WTC11 (cell line): ENCODE measurements at regions not wholly inside any gene's neighbourhood (a gene's known extent, or its start where the extent isn't known, plus 50 kb on each side); places are given as distances from the start of the nearest gene placed in this dataset.

Experiments
- ATAC-seq: fragments of 200-7000 bp; cut with Tn5 transposase; 2 replicates; pipeline ENCODE4 v1.10.0; 2021; ENCODE audit warnings: mild to moderate bottlenecking, moderate library complexity
- CTCF ChIA-PET: fragments of 300-600 bp; sonication (Branson Sonifier 250); formaldehyde crosslinking; loops from one replicate; lab custom pipeline; 2021; ENCODE audit warnings: antibody characterized with exemption; lab: Charles Lee
- POLR2A ChIA-PET: fragments of 350-600 bp; sonication (Branson Sonifier 250); formaldehyde crosslinking; loops from one replicate; lab custom pipeline; 2021; ENCODE audit warnings: antibody characterized with exemption; lab: Charles Lee
- DNase-seq: peaks from one replicate; pipeline ENCODE4 v3.0.0; 2021; ENCODE audit warnings: low spot score
- H3K27ac Mint-ChIP-seq: 2 replicates; pipeline ENCODE4 v1.8.0; 2021; ENCODE audit warnings: mixed read lengths
- H3K27me3 Mint-ChIP-seq: 2 replicates; pipeline ENCODE4 v1.8.0; 2021; ENCODE audit warnings: low read depth, mild to moderate bottlenecking, moderate library complexity, mixed read lengths
- H3K36me3 Mint-ChIP-seq: 2 replicates; pipeline ENCODE4 v1.8.0; 2021; ENCODE audit warnings: mixed read lengths
- H3K4me1 Mint-ChIP-seq: 2 replicates; pipeline ENCODE4 v1.8.0; 2022; ENCODE audit warnings: mixed read lengths
- H3K4me3 Mint-ChIP-seq: 2 replicates; pipeline ENCODE4 v1.8.0; 2021; ENCODE audit warnings: mild to moderate bottlenecking, moderate library complexity, mixed read lengths
- H3K9me3 Mint-ChIP-seq: 2 replicates; pipeline ENCODE4 v1.8.0; 2021; ENCODE audit warnings: mixed read lengths
- AR ChIP-seq: fragments of 250-450 bp; sonication (Bioruptor Pico); IDR thresholded peaks from 2 replicates; pipeline ENCODE4 v1.9.0; 2021; ENCODE audit warnings: mild to moderate bottlenecking
- ATF3 ChIP-seq: sonication (generic); formaldehyde crosslinking; conservative IDR thresholded peaks from 2 replicates; pipeline ENCODE4 v1.8.1; 2022; ENCODE audit warnings: mild to moderate bottlenecking, missing genetic modification reagents
- ESRRA ChIP-seq: sonication (generic); formaldehyde crosslinking; IDR thresholded peaks from 2 replicates; pipeline ENCODE4 v1.8.1; 2022; ENCODE audit warnings: mild to moderate bottlenecking, missing genetic modification reagents, borderline replicate concordance
- FOXP1 ChIP-seq: sonication (generic); formaldehyde crosslinking; IDR thresholded peaks from 2 replicates; pipeline ENCODE4 v1.8.0; 2022; ENCODE audit warnings: missing genetic modification reagents, mild to moderate bottlenecking, moderate library complexity, borderline replicate concordance
- GABPB1 ChIP-seq: sonication (generic); formaldehyde crosslinking; IDR thresholded peaks from 2 replicates; pipeline ENCODE4 v1.8.1; 2023; ENCODE audit warnings: mild to moderate bottlenecking, missing genetic modification reagents
- GTF2I ChIP-seq: fragments of 250-450 bp; sonication (Bioruptor Pico); conservative IDR thresholded peaks from 2 replicates; pipeline ENCODE4 v1.4.0; 2021; ENCODE audit warnings: mild to moderate bottlenecking
- HMGA2 ChIP-seq: fragments of 250-450 bp; sonication (Bioruptor Pico); IDR thresholded peaks from 2 replicates; pipeline ENCODE4 v1.4.0; 2021; ENCODE audit warnings: mild to moderate bottlenecking, moderate library complexity
- IRF2 ChIP-seq: sonication (generic); formaldehyde crosslinking; IDR thresholded peaks from 2 replicates; pipeline ENCODE4 v1.8.0; 2022; ENCODE audit warnings: low read depth, missing genetic modification reagents, borderline replicate concordance
- JUN ChIP-seq: sonication (generic); formaldehyde crosslinking; IDR thresholded peaks from 2 replicates; pipeline ENCODE4 v1.8.0; 2023; ENCODE audit warnings: mild to moderate bottlenecking, missing genetic modification reagents
- KAT7 ChIP-seq: sonication (generic); formaldehyde crosslinking; IDR thresholded peaks from 2 replicates; pipeline ENCODE4 v1.8.1; 2023; ENCODE audit warnings: missing genetic modification reagents, mild to moderate bottlenecking, borderline replicate concordance
- MXD4 ChIP-seq: fragments of 250-450 bp; sonication (Bioruptor Pico); IDR thresholded peaks from 2 replicates; pipeline ENCODE4 v1.8.0; 2021; ENCODE audit warnings: mild to moderate bottlenecking, moderate library complexity, borderline replicate concordance
- NFE2L1 ChIP-seq: sonication (generic); formaldehyde crosslinking; IDR thresholded peaks from 2 replicates; pipeline ENCODE4 v1.8.1; 2023; ENCODE audit warnings: missing genetic modification reagents
- OVOL2 ChIP-seq: fragments of 250-450 bp; sonication (Bioruptor Pico); IDR thresholded peaks from 2 replicates; pipeline ENCODE4 v1.9.0; 2021; ENCODE audit warnings: mild to moderate bottlenecking, borderline replicate concordance
- PRDM15 ChIP-seq: sonication (generic); formaldehyde crosslinking; IDR thresholded peaks from 2 replicates; pipeline ENCODE4 v1.8.0; 2022; ENCODE audit warnings: missing genetic modification reagents
- RELA ChIP-seq: sonication (generic); formaldehyde crosslinking; IDR thresholded peaks from 2 replicates; pipeline ENCODE4 v1.8.1; 2022; ENCODE audit warnings: missing genetic modification reagents, mild to moderate bottlenecking, borderline replicate concordance
- SMAD4 ChIP-seq: sonication (generic); formaldehyde crosslinking; IDR thresholded peaks from 2 replicates; pipeline ENCODE4 v1.8.0; 2022; ENCODE audit warnings: mild to moderate bottlenecking, missing genetic modification reagents
- TCF7 ChIP-seq: sonication (generic); formaldehyde crosslinking; IDR thresholded peaks from 2 replicates; pipeline ENCODE4 v1.8.0; 2022; ENCODE audit warnings: mild to moderate bottlenecking, low read depth, missing genetic modification reagents, moderate library complexity
- TEAD4 ChIP-seq: sonication (generic); formaldehyde crosslinking; IDR thresholded peaks from 2 replicates; pipeline ENCODE4 v1.8.0; 2022; ENCODE audit warnings: mild to moderate bottlenecking, missing genetic modification reagents
- TP53 ChIP-seq: sonication (generic); formaldehyde crosslinking; IDR thresholded peaks from 2 replicates; pipeline ENCODE4 v1.8.1; 2023; ENCODE audit warnings: mild to moderate bottlenecking, missing genetic modification reagents
- USF2 ChIP-seq: sonication (generic); formaldehyde crosslinking; IDR thresholded peaks from 2 replicates; pipeline ENCODE4 v1.8.1; 2023; ENCODE audit warnings: mild to moderate bottlenecking, missing genetic modification reagents, moderate library complexity
- ZBTB21 ChIP-seq: sonication (generic); formaldehyde crosslinking; IDR thresholded peaks from 2 replicates; pipeline ENCODE4 v1.8.1; 2023; ENCODE audit warnings: mild to moderate bottlenecking, missing genetic modification reagents, borderline replicate concordance
- ZNF121 ChIP-seq: sonication (generic); formaldehyde crosslinking; IDR thresholded peaks from 2 replicates; pipeline ENCODE4 v1.8.0; 2023; ENCODE audit warnings: missing genetic modification reagents
- ZNF219 ChIP-seq: sonication (generic); formaldehyde crosslinking; IDR thresholded peaks from 2 replicates; pipeline ENCODE4 v1.8.0; 2023; ENCODE audit warnings: missing genetic modification reagents, mild to moderate bottlenecking, borderline replicate concordance
- ZNF232 ChIP-seq: sonication (generic); formaldehyde crosslinking; IDR thresholded peaks from 2 replicates; pipeline ENCODE4 v1.8.0; 2022; ENCODE audit warnings: mild to moderate bottlenecking, missing genetic modification reagents
- ZNF416 ChIP-seq: fragments of 250-450 bp; sonication (Bioruptor Pico); IDR thresholded peaks from 2 replicates; pipeline ENCODE4 v1.9.0; 2021; ENCODE audit warnings: mild to moderate bottlenecking, inconsistent platforms
- ZNF512 ChIP-seq: sonication (generic); formaldehyde crosslinking; IDR thresholded peaks from 2 replicates; pipeline ENCODE4 v1.8.1; 2022; ENCODE audit warnings: missing genetic modification reagents, borderline replicate concordance
- TF ChIP-seq, protein P1 (sequence below): sonication (generic); formaldehyde crosslinking; IDR thresholded peaks from 2 replicates; pipeline ENCODE4 v1.8.1; 2023; ENCODE audit warnings: mild to moderate bottlenecking, moderate library complexity, missing genetic modification reagents

GRCh38 chr17:53724726-53725125, 98.0 kb upstream of the KIF2B start:
- CTCF ChIA-PET = no interaction called here
- H3K4me1 Mint-ChIP-seq = no peaks in the 10 kb centered on the region
- POLR2A ChIA-PET = no interaction called here
- H3K27ac Mint-ChIP-seq = no peak overlapping the region
- no peak overlapping the region for H3K4me3 Mint-ChIP-seq
- TF ChIP-seq ZNF512 = no peak
- no peak for TF ChIP-seq NFE2L1 (CRISPR knock-in tag)
- TF ChIP-seq PRDM15 = no peak
- TF ChIP-seq TP53 (CRISPR knock-in tag) = no peak
- TF ChIP-seq ESRRA = no peak
- TF ChIP-seq JUN (CRISPR knock-in tag) = no peak
- no peak for TF ChIP-seq MXD4
- TF ChIP-seq USF2 (CRISPR knock-in tag) = no peak
- TF ChIP-seq TEAD4 (CRISPR knock-in tag) = no peak
- TF ChIP-seq TCF7 = no peak
- no peak for TF ChIP-seq RELA
- no peak for TF ChIP-seq HMGA2 (CRISPR knock-in tag)
- TF ChIP-seq, protein P1, sequence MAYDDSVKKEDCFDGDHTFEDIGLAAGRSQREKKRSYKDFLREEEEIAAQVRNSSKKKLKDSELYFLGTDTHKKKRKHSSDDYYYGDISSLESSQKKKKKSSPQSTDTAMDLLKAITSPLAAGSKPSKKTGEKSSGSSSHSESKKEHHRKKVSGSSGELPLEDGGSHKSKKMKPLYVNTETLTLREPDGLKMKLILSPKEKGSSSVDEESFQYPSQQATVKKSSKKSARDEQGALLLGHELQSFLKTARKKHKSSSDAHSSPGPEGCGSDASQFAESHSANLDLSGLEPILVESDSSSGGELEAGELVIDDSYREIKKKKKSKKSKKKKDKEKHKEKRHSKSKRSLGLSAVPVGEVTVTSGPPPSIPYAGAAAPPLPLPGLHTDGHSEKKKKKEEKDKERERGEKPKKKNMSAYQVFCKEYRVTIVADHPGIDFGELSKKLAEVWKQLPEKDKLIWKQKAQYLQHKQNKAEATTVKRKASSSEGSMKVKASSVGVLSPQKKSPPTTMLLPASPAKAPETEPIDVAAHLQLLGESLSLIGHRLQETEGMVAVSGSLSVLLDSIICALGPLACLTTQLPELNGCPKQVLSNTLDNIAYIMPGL (CRISPR knock-in tag) = no peak
- TF ChIP-seq ZBTB21 (CRISPR knock-in tag) = no peak
- peaks cover 38% of the 10 kb centered on the region for H3K36me3 Mint-ChIP-seq
- ATAC-seq (no peak), DNase-seq (no peak)
- H3K9me3 Mint-ChIP-seq = peaks cover 48% of the 10 kb centered on the region
- no peaks in the 10 kb centered on the region for H3K27me3 Mint-ChIP-seq

DNA sequence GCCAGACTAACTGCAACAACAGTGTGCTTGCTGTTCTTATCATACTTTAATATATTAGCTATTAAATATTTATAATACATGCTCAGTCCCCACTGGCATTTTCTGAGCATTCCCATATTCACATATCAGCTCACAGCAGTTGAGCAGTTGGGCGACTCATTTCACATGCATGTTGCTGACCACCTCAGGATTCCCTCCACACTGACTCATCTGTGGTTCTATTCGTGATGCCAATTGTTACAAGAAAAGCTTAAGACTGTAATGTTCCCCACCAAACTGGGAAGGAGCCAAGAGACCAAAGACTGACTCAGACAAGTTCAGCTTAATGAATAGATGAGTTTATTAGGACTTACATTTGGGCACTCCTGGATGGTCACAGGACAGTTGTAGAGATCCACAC, 100.3 kb upstream of the KIF2B start:
- ChIA-PET CTCF (no interaction called here), POLR2A (no interaction called here)
- Mint-ChIP-seq H3K36me3 (peaks cover 31% of the 10 kb centered on the region), H3K4me3 (no peak overlapping the region), H3K9me3 (peaks cover 46% of the 10 kb centered on the region), H3K27ac (no peak overlapping the region), H3K4me1 (no peaks in the 10 kb centered on the region), H3K27me3 (no peaks in the 10 kb centered on the region)
- ATAC-seq (no peak), DNase-seq (no peak)
- TF ChIP-seq ATF3 (CRISPR knock-in tag) = no peak
- no peak for TF ChIP-seq ZNF219 (CRISPR knock-in tag)
- no peak for TF ChIP-seq KAT7 (CRISPR knock-in tag)
- no peak for TF ChIP-seq RELA
- no peak for TF ChIP-seq FOXP1 (CRISPR knock-in tag)
- TF ChIP-seq GTF2I (CRISPR knock-in tag) = no peak
- TF ChIP-seq ZNF416 = no peak
- TF ChIP-seq AR (CRISPR knock-in tag) = no peak
- TF ChIP-seq OVOL2 (CRISPR knock-in tag) = no peak
- TF ChIP-seq ZNF121 = no peak
- no peak for TF ChIP-seq IRF2 (CRISPR knock-in tag)
- no peak for TF ChIP-seq SMAD4 (CRISPR knock-in tag)
- TF ChIP-seq GABPB1 (CRISPR knock-in tag) = no peak
- no peak for TF ChIP-seq ZNF232 (CRISPR knock-in tag)
